ENCODE measurements at regions not wholly inside any gene's neighbourhood (a gene's known extent, or its start where the extent isn't known, plus 50 kb on each side); places are given as distances from the start of the nearest gene placed in this dataset.

- Histone ChIP-seq H4K20me1 (ENCODE audit: control insufficient read depth, insufficient read depth, insufficient read length) (no peaks in the 10 kb centered on the region), H3K23me2 (ENCODE audit: insufficient read length, low read depth, low read length, poor library complexity, severe bottlenecking) (no peaks in the 10 kb centered on the region), H4K91ac (ENCODE audit: insufficient read length, low read depth, low read length) (no peak overlapping the region), H3K23ac (ENCODE audit: insufficient read length, low read depth, low read length) (no peak overlapping the region), H2BK5ac (ENCODE audit: insufficient read length, low read length) (no peak overlapping the region), H3K9me3 (ENCODE audit: control insufficient read depth, low read depth, low read length) (no peaks in the 10 kb centered on the region), H3K14ac (ENCODE audit: insufficient read depth, low read length) (no peak overlapping the region), H3K9ac (ENCODE audit: extremely low read depth, insufficient read length, low read length) (no peak overlapping the region), H2AFZ (ENCODE audit: low read length) (no peak overlapping the region), H3K79me2 (ENCODE audit: insufficient read depth, low read length) (no peaks in the 10 kb centered on the region), H3K27ac (ENCODE audit: insufficient read length, low read depth, low read length) (no peak overlapping the region), H2BK15ac (ENCODE audit: low read depth, low read length) (no peak overlapping the region), H3K18ac (ENCODE audit: insufficient read length, low read depth, low read length) (no peak overlapping the region), H2BK20ac (ENCODE audit: low read depth, low read length, poor library complexity, severe bottlenecking) (no peak overlapping the region), H3K4ac (ENCODE audit: low read depth, low read length) (no peak overlapping the region), H3K79me1 (ENCODE audit: insufficient read depth, low read depth, low read length, poor library complexity, severe bottlenecking) (no peaks in the 10 kb centered on the region), H3T11ph (ENCODE audit: low read length) (no peak overlapping the region), H3K4me1 (ENCODE audit: insufficient read depth, low read length) (no peaks in the 10 kb centered on the region), H2BK120ac (ENCODE audit: low read depth, low read length, poor library complexity, severe bottlenecking) (no peak overlapping the region), H4K5ac (ENCODE audit: insufficient read length, low read depth, low read length) (no peak overlapping the region), H3K56ac (ENCODE audit: insufficient read length, low read depth, low read length) (no peak overlapping the region), H2BK12ac (ENCODE audit: insufficient read length, low read depth, low read length) (no peak overlapping the region), H4K8ac (replicated peaks; ENCODE audit: insufficient read length, low read depth, low read length) (no peak overlapping the region), H2AK5ac (ENCODE audit: insufficient read length, low read length) (no peak overlapping the region), H3K27me3 (ENCODE audit: insufficient read depth, low read length) (no peaks in the 10 kb centered on the region), H3K4me2 (ENCODE audit: insufficient read depth, insufficient read length, low read length) (no peak overlapping the region)
- H3K4me3 Mint-ChIP-seq: no peak overlapping the region
- no CpG with 5 or more reads among the region's 5 CpGs for WGBS (ENCODE audit: extremely low coverage, insufficient read length, low lambda C conversion rate)
- H3K27ac Mint-ChIP-seq: no peak overlapping the region
- no peak for DNase-seq
- peaks cover 0 to 5% of the 10 kb centered on the region in 2 experiments; a peak in 2 of 4 replicates for H3K4me1 Mint-ChIP-seq
- H3K36me3 Mint-ChIP-seq (ENCODE audit: insufficient read depth in 1 of 3, low read depth in 3 of 3): no peaks in the 10 kb centered on the region
- TF ChIP-seq, protein P1, sequence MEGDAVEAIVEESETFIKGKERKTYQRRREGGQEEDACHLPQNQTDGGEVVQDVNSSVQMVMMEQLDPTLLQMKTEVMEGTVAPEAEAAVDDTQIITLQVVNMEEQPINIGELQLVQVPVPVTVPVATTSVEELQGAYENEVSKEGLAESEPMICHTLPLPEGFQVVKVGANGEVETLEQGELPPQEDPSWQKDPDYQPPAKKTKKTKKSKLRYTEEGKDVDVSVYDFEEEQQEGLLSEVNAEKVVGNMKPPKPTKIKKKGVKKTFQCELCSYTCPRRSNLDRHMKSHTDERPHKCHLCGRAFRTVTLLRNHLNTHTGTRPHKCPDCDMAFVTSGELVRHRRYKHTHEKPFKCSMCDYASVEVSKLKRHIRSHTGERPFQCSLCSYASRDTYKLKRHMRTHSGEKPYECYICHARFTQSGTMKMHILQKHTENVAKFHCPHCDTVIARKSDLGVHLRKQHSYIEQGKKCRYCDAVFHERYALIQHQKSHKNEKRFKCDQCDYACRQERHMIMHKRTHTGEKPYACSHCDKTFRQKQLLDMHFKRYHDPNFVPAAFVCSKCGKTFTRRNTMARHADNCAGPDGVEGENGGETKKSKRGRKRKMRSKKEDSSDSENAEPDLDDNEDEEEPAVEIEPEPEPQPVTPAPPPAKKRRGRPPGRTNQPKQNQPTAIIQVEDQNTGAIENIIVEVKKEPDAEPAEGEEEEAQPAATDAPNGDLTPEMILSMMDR (conservative IDR thresholded peaks at IDR 0.05): no peak
- H3K27me3 Mint-ChIP-seq (ENCODE audit: low read depth): peaks cover 2% of the 10 kb centered on the region
- no peaks in the 10 kb centered on the region; a peak in 1 of 5 replicates for H3K9me3 Mint-ChIP-seq
Measured at GRCh38 chr7:34365611-34366010, 292.4 kb upstream of the NPSR1 start.

Measured in H9 (cell line).